ENCODE measurements at regions not wholly inside any gene's neighbourhood (a gene's known extent, or its start where the extent isn't known, plus 50 kb on each side); places are given as distances from the start of the nearest gene placed in this dataset.
A peak's percentile ranks its signal among the peaks of the same experiment; 100 is the strongest.

- Histone ChIP-seq H2BK15ac (ENCODE audit: low read depth, low read length) (no peak overlapping the region), H3K36me3 (ENCODE audit: control insufficient read depth, insufficient read depth, low read length) (no peaks in the 10 kb centered on the region), H3K4me2 (ENCODE audit: low read depth, low read length) (no peak overlapping the region), H4K20me1 (ENCODE audit: insufficient read depth, low read length) (no peaks in the 10 kb centered on the region), H4K91ac (ENCODE audit: insufficient read depth, low read depth, low read length) (no peak overlapping the region), H3K14ac (replicated peaks; ENCODE audit: low read depth, low read length) (no peak overlapping the region), H2BK20ac (ENCODE audit: low read depth, low read length) (no peak overlapping the region), H3K4me3 (ENCODE audit: insufficient read depth, low read depth, low read length) (no peak overlapping the region), H2AK9ac (replicated peaks; ENCODE audit: low read depth, low read length, poor library complexity) (no peak overlapping the region), H3K79me1 (ENCODE audit: low read depth in 1 of 2, low read length in 2 of 2) (no peaks in the 10 kb centered on the region), H2BK5ac (ENCODE audit: low read depth, low read length, poor library complexity, severe bottlenecking) (no peak overlapping the region), H4K8ac (ENCODE audit: low read depth in 2 of 2, low read length in 2 of 2) (no peak overlapping the region), H3K9ac (ENCODE audit: low read depth, low read length) (no peak overlapping the region), H3K56ac (ENCODE audit: extremely low read depth, insufficient read depth, low read length) (no peak overlapping the region), H3K9me1 (ENCODE audit: insufficient read depth, low read length) (peaks cover 5% of the 10 kb centered on the region; the same call in 1 of the 2 replicates), H3K18ac (ENCODE audit: low read depth, low read length) (no peak overlapping the region), H2BK120ac (ENCODE audit: low read depth, low read length) (no peak overlapping the region), H4K5ac (ENCODE audit: low read depth, low read length) (no peak overlapping the region), H3K4ac (ENCODE audit: low read depth, low read length) (no peak overlapping the region), H2AK5ac (ENCODE audit: low read depth, low read length) (no peak overlapping the region), H3K23ac (ENCODE audit: low read depth, low read length) (no peak overlapping the region), H3K4me1 (ENCODE audit: control insufficient read depth, insufficient read depth, low read length) (peaks cover 2% of the 10 kb centered on the region), H3K27me3 (ENCODE audit: control insufficient read depth, insufficient read depth, low read length) (peaks cover 5% of the 10 kb centered on the region), H3K27ac (ENCODE audit: insufficient read depth, low read length) (no peak overlapping the region), H2AFZ (replicated peaks; ENCODE audit: low read length, poor library complexity) (peak overlapping the region; percentile 41), H3K9me3 (ENCODE audit: control insufficient read depth, insufficient read depth, low read length) (no peaks in the 10 kb centered on the region)
- DNase-seq (no peak), ATAC-seq (ENCODE audit: low read depth) (no peak)
- TF ChIP-seq NFE2L2 (IDR thresholded peaks at IDR 0.05; ENCODE audit: low read depth, low read length) (no peak), RFX5 (IDR thresholded peaks at IDR 0.05; ENCODE audit: low read depth, low read length) (no peak), MAZ (IDR thresholded peaks at IDR 0.05; ENCODE audit: borderline replicate concordance, low read depth, low read length) (no peak), FOS (IDR thresholded peaks at IDR 0.05; ENCODE audit: low read depth, low read length) (no peak), POLR2A (IDR thresholded peaks at IDR 0.05; ENCODE audit: low read depth, low read length) (no peak), RCOR1 (IDR thresholded peaks at IDR 0.05; ENCODE audit: insufficient replicate concordance, low read length) (no peak), MXI1 (IDR thresholded peaks at IDR 0.05; ENCODE audit: borderline replicate concordance, low read depth, low read length) (no peak), SMC3 (IDR thresholded peaks at IDR 0.05; ENCODE audit: low read depth, low read length) (no peak), RAD21 (IDR thresholded peaks at IDR 0.05; ENCODE audit: low read length) (no peak), CTCF (conservative IDR thresholded peaks at IDR 0.05; ENCODE audit: low read depth, low read length) (no peak), CHD1 (IDR thresholded peaks at IDR 0.05; ENCODE audit: low read depth, low read length) (no peak), USF2 (IDR thresholded peaks at IDR 0.05; ENCODE audit: low read depth, low read length) (no peak), MAFK (IDR thresholded peaks at IDR 0.05; ENCODE audit: low read depth, low read length) (no peak), ELK1 (IDR thresholded peaks at IDR 0.05; ENCODE audit: borderline replicate concordance, low read depth, low read length) (no peak), CEBPB (IDR thresholded peaks at IDR 0.05; ENCODE audit: low read depth, low read length) (no peak), BHLHE40 (IDR thresholded peaks at IDR 0.05; ENCODE audit: low read depth, low read length) (no peak)
- dilution Hi-C loops (cut with HindIII; ENCODE audit: low sequenced_read_pairs, unreplicated experiment), result no loop called here
- WGBS, 2 experiments (ENCODE audit: extremely low coverage in 2 of 2, insufficient read length in 1 of 2), result 60% methylated on average over 6 of the region's 25 CpGs; no CpG with 5 or more reads in 1 of the 2 experiments
- in situ Hi-C loops (cut with MboI; ENCODE audit: low sequenced_read_pairs), result no loop called here
- CTCF ChIA-PET, result no interaction called here
- no TSS peak for BruUV-seq (replicated peaks)
- POLR2A ChIA-PET (ENCODE audit: unreplicated experiment), result no interaction called here
- intact Hi-C loops (cut with micrococcal nuclease), result no loop called here
Observed at GRCh38 chr7:82507976-82508677, 64.5 kb upstream of the CACNA2D1 start.
